K562 (cell line): ENCODE measurements at regions not wholly inside any gene's neighbourhood (a gene's known extent, or its start where the extent isn't known, plus 50 kb on each side); places are given as distances from the start of the nearest gene placed in this dataset.

Source experiments
- ARID1B ChIP-seq: fragments of 450-650 bp; IDR thresholded peaks from 2 replicates; pipeline ENCODE4 v1.6.1; 2016; ENCODE audit warnings: antibody characterized with exemption, mild to moderate bottlenecking, inconsistent platforms
- GTF2E2 ChIP-seq: fragments of 200-800 bp; sonication (Bioruptor generic); IDR thresholded peaks from 2 replicates; pipeline ENCODE4 v1.6.1; 2016; ENCODE audit warnings: missing genetic modification characterization, missing compliant biosample characterization
- HDAC6 ChIP-seq: IDR thresholded peaks from 2 replicates; pipeline ENCODE4 v1.6.1; 2012; ENCODE audit warnings: low read depth, mild to moderate bottlenecking, control low read depth, inconsistent platforms, low read length, moderate library complexity
- HEY1 ChIP-seq: fragments of 250-450 bp; sonication (Bioruptor Pico); IDR thresholded peaks from 2 replicates; pipeline ENCODE4 v1.5.0; 2020; ENCODE audit warnings: mild to moderate bottlenecking, moderate library complexity, borderline replicate concordance
- KLF6 ChIP-seq: fragments of 250-450 bp; sonication (Bioruptor Pico); IDR thresholded peaks from 2 replicates; pipeline ENCODE4 v1.4.0; 2020; ENCODE audit warnings: mild to moderate bottlenecking, moderate library complexity, borderline replicate concordance
- L3MBTL2 ChIP-seq: fragments of 450-650 bp; IDR thresholded peaks from 2 replicates; pipeline ENCODE4 v1.6.1; 2016; ENCODE audit warnings: mild to moderate bottlenecking, moderate library complexity
- LCOR ChIP-seq: sonication (generic); formaldehyde crosslinking; IDR thresholded peaks from 2 replicates; pipeline ENCODE4 v1.8.0; 2022; ENCODE audit warnings: mild to moderate bottlenecking, missing genetic modification reagents
- NCOA6 ChIP-seq: fragments of 450-650 bp; IDR thresholded peaks from 2 replicates; pipeline ENCODE4 v1.6.1; 2017; ENCODE audit warnings: mild to moderate bottlenecking
- SMAD3 ChIP-seq: fragments of 450-650 bp; formaldehyde crosslinking; conservative IDR thresholded peaks from 2 replicates; pipeline ENCODE4 v1.4.0; 2020; ENCODE audit warnings: mild to moderate bottlenecking
- ZBTB34 ChIP-seq: fragments of 250-450 bp; sonication (Bioruptor Pico); IDR thresholded peaks from 2 replicates; pipeline ENCODE4 v1.8.0; 2021; ENCODE audit warnings: mild to moderate bottlenecking, moderate library complexity
- ZNF592 ChIP-seq: fragments of 450-650 bp; IDR thresholded peaks from 2 replicates; pipeline ENCODE4 v1.6.1; 2017; ENCODE audit warnings: antibody characterized with exemption, mild to moderate bottlenecking
- TF ChIP-seq, protein P1 (sequence below): IDR thresholded peaks from 3 replicates; pipeline ENCODE4 v1.6.1; 2011; ENCODE audit warnings: borderline replicate concordance, mild to moderate bottlenecking; ENCODE audit not compliant: insufficient read length, insufficient read depth
- TF ChIP-seq, protein P2 (sequence below): fragments of 450-650 bp; formaldehyde crosslinking; IDR thresholded peaks from 2 replicates; pipeline ENCODE4 v1.4.0; 2022; ENCODE audit warnings: mild to moderate bottlenecking, moderate library complexity
- TF ChIP-seq, protein P3 (sequence below), 3 experiments: IDR thresholded peaks in 2 of 3; conservative IDR thresholded peaks in 1 of 3; 2 replicates each; pipeline ENCODE4 v1.5.1; 2011 to 2012; ENCODE audit warnings: low read length in 3 of 3, mild to moderate bottlenecking in 3 of 3, control low read depth in 2 of 3, improper control_type of control experiment in 1 of 3, inconsistent platforms in 1 of 3, low read depth in 1 of 3, mixed read lengths in 1 of 3, moderate library complexity in 1 of 3; ENCODE audit not compliant: insufficient read depth in 2 of 3
- TF ChIP-seq, protein P4 (sequence below): fragments of 200-800 bp; sonication (Bioruptor generic); IDR thresholded peaks from 2 replicates; pipeline ENCODE4 v1.6.1; 2017; ENCODE audit warnings: missing genetic modification characterization, missing compliant biosample characterization

DNA sequence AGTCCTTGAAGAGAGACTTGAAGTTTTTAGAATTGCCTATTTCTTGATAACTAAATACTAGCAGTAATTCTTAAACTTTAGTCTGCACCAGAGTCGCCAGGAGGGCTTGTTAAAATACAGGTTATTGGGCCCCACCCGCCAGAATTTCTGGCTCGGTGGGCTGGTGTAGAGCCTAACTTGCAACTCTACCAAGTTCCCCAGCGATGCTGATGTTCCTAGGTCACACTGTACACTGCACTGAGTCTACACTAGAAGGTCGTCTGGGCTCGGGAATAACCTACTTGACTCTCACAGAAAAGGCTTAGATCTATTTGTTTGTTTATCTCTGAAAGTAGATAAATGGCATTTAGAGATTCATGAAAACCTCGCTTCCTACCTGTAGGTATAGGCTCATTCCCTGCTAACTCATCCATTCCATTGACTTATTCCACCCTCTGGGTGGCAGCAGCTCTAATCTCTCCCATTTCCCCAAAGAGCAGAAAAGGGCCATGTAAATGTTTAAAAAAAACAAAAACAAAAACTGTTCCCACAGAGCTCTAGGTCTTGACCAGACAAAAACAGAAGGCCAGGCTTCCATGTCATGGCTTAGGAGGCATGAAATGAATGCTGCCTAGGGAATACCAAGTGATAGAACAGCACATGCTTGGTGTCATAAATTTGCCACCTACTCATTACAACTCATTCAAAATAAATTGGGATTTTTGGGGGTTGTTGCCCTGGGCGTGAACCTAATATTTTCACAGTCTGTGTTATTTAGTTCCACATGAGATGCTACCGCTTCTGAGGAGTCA is 292.1 kb downstream of the ADGB start (continued):
- TF ChIP-seq, protein P1, sequence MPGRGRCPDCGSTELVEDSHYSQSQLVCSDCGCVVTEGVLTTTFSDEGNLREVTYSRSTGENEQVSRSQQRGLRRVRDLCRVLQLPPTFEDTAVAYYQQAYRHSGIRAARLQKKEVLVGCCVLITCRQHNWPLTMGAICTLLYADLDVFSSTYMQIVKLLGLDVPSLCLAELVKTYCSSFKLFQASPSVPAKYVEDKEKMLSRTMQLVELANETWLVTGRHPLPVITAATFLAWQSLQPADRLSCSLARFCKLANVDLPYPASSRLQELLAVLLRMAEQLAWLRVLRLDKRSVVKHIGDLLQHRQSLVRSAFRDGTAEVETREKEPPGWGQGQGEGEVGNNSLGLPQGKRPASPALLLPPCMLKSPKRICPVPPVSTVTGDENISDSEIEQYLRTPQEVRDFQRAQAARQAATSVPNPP: no peak
- TF ChIP-seq NCOA6 (no peak), KLF6 (peak; percentile 66; the same call in 1 of the 2 replicates), HDAC6 (no peak), HEY1 (CRISPR knock-in tag) (peak; percentile 55; the same call in 1 of the 2 replicates), ZNF592 (peak; percentile 93), GTF2E2 (peak; percentile 48; the same call in 1 of the 2 replicates), SMAD3 (CRISPR knock-in tag) (peak; percentile 61; the same call in 1 of the 2 replicates), ARID1B (0 out of 2 replicates have a peak, but pooled peaks have one; percentile 33), LCOR (CRISPR knock-in tag) (0 out of 2 replicates have a peak, but pooled peaks have one; percentile 21), ZBTB34 (CRISPR knock-in tag) (0 out of 2 replicates have a peak, but pooled peaks have one; percentile 19), L3MBTL2 (peak; percentile 48; the same call in 1 of the 2 replicates)
- TF ChIP-seq, protein P2, sequence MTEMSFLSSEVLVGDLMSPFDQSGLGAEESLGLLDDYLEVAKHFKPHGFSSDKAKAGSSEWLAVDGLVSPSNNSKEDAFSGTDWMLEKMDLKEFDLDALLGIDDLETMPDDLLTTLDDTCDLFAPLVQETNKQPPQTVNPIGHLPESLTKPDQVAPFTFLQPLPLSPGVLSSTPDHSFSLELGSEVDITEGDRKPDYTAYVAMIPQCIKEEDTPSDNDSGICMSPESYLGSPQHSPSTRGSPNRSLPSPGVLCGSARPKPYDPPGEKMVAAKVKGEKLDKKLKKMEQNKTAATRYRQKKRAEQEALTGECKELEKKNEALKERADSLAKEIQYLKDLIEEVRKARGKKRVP (CRISPR knock-in tag): peak; percentile 40; the same call in 1 of the 2 replicates
- TF ChIP-seq, protein P3, sequence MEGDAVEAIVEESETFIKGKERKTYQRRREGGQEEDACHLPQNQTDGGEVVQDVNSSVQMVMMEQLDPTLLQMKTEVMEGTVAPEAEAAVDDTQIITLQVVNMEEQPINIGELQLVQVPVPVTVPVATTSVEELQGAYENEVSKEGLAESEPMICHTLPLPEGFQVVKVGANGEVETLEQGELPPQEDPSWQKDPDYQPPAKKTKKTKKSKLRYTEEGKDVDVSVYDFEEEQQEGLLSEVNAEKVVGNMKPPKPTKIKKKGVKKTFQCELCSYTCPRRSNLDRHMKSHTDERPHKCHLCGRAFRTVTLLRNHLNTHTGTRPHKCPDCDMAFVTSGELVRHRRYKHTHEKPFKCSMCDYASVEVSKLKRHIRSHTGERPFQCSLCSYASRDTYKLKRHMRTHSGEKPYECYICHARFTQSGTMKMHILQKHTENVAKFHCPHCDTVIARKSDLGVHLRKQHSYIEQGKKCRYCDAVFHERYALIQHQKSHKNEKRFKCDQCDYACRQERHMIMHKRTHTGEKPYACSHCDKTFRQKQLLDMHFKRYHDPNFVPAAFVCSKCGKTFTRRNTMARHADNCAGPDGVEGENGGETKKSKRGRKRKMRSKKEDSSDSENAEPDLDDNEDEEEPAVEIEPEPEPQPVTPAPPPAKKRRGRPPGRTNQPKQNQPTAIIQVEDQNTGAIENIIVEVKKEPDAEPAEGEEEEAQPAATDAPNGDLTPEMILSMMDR (IDR thresholded peaks at IDR 0.05 in 2 of 3, conservative IDR thresholded peaks at IDR 0.05 in 1 of 3; ENCODE audit: insufficient read depth in 2 of 3, low read depth in 1 of 3, low read length in 3 of 3): peak in 2 of 3 experiments; percentile 61 to 68; a peak in 5 of 6 replicates
- TF ChIP-seq, protein P4, sequence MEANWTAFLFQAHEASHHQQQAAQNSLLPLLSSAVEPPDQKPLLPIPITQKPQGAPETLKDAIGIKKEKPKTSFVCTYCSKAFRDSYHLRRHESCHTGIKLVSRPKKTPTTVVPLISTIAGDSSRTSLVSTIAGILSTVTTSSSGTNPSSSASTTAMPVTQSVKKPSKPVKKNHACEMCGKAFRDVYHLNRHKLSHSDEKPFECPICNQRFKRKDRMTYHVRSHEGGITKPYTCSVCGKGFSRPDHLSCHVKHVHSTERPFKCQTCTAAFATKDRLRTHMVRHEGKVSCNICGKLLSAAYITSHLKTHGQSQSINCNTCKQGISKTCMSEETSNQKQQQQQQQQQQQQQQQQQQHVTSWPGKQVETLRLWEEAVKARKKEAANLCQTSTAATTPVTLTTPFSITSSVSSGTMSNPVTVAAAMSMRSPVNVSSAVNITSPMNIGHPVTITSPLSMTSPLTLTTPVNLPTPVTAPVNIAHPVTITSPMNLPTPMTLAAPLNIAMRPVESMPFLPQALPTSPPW: 0 out of 2 replicates have a peak, but pooled peaks have one; percentile 25
